HG02840 (cell line): ENCODE measurements at regions not wholly inside any gene's neighbourhood (a gene's known extent, or its start where the extent isn't known, plus 50 kb on each side); places are given as distances from the start of the nearest gene placed in this dataset.

Source experiments
- ATAC-seq: cut with Tn5 transposase; IDR thresholded peaks from one replicate; pipeline ENCODE4 v1.9.1; 2021; ENCODE audit warnings: mild to moderate bottlenecking, moderate library complexity, moderate number of reproducible peaks; ENCODE audit not compliant: unreplicated experiment, low FRiP score

DNA sequence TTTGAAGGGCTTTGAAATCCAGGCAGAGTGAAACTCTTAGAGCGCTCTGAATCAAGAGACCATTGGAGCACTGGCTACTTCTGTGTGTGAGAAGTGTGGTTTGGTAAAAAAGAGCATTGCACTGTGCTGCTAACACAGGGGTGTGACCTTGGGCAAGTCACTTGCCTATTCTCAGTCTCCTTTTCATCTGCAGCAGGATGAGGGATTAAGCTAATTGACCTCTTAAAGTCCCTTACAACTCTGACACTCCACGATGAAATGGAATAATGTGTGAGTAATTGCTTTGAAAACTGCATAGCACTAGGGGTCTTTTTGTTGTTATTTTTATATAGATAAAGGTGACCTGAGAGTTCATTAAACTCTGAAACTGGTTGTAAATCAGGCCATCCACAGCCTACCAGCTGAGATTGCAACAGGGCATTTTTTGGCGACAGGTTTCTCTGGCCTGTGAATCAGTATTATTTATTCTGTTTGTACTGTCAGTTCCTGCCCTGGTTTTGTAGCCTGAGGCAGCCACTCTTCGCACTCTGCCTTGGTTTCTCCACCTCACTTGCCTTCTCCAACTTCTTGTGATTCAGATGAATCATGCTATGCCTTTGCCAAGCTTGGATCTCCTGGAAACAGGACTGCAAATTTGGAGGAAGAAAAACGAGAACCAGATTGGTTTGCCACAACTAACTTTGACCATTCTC is 159.9 kb upstream of the PARP11 start:
- ATAC-seq: no peak

DNA sequence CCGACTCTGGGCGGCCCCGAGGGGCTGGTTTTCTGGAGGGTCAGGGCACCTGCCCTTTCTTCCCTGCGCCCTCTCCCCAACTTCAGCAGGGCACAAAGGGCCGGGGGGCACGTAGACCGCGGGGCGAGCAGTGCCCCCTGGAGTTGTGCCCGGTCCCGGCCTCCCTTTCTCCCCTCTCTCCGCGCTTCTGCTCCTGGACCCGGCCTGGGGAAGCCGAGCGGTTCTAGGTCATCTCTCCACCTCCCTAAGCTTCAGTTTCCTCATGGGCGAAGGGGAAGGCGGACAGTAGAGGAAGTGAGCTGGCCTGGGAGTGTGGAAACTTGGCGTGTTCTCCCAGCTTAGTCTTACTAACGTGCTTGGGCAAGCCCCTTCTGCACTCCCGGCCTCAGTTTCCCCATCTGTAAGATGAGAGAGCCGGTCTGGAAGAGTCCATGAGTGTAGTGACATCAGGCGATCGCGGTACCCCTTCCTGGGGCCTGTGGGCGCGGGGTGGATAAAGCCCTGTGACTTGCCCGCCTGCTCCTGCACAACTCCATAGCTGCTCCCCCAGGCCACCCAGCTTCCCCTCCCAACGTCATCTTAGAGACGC is 158.6 kb upstream of the PARP11 start:
- ATAC-seq: no peak

DNA sequence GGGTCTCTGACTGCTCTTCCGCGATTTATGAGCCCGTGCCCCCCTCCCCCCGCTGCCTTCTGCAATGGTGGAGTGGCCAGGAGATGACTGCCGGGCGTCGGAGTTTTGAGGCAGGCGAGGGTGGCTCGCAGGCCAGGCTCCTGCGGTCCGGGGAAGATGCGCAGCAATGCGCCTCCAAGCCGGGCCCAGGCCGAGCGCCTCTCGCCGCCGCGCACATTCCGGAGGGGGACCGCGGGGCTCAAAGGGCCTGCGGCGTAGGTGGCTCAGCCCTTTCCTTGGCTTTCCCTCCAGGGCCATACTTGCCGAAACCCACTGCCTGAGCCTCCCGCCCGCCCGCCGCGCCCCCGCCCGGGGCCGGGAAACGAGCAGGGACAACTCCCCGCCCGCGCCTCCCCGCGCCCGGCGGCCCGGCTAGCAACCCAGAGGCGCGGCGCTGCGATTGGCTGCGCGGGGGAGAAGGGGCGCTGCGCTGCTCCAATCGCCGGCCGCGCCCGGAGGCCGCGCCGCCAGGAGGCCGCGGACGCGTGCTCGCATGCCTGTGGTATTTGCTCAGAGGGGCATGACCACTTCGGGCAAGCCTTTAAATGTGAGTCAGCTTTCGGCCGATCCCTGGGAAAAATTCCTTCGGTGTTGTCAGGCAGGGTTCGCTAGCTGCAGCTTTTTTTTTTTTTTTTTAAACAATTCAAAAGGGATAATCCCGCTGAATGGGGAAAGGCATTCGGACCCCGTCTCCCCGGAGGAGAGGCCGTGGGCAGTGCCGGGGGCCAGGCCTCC is 157.9 kb upstream of the PARP11 start:
- no peak for ATAC-seq

DNA sequence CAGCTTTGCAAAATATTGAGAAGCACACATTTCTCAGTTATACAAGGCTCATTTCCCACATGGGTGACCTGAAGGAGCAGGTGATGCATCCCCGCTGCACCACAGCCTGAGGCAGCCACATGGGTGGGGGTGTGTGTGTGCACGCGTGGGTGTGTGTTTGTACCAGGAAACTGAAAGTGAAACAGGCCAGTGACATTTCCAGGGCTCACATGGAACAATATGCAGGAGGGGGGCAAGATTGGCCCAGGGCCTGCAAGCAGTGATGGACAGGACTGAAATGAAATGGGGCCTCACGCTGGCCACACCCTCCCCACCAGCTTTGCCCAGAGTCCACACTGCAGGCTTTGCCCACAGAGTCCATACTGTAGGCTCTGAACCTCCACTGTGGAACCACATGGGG is 154.2 kb upstream of the PARP11 start:
- no peak for ATAC-seq

DNA sequence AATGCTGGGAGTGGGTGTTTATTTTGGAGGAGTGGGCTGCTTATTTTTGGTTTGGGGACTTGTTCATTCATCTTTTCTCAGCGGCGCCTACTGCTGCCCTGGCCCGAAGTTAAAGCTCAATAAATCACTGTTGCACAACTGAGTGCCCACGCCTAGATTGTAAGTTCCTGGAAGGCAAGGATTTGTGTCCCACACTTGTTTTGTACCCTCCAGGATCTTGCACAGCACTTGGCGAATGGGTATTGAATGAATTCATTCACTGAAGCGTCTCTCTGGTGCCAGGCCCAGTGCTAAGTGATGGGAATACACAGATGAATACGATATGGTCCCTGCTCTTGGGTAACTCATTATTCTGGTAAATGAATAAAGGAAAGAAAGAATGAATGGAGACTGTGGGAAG is 153.3 kb upstream of the PARP11 start:
- no peak for ATAC-seq

DNA sequence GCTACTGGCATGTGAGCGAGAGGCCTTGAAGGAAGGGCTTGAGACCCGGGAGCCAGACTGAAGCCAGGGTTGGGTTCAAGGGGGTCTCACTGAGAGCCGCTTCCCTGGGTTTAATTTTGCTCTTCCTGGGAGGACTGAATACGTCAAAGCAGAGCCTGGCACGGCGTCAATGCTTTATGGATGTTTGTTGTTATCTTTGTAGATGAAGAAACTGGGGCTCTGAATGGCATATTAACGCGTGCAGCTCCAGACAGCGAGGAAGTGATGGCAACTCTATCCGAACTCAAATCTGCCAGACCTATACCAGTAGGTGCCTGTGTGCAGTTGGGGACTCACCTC is 152.8 kb upstream of the PARP11 start:
- ATAC-seq: no peak

DNA sequence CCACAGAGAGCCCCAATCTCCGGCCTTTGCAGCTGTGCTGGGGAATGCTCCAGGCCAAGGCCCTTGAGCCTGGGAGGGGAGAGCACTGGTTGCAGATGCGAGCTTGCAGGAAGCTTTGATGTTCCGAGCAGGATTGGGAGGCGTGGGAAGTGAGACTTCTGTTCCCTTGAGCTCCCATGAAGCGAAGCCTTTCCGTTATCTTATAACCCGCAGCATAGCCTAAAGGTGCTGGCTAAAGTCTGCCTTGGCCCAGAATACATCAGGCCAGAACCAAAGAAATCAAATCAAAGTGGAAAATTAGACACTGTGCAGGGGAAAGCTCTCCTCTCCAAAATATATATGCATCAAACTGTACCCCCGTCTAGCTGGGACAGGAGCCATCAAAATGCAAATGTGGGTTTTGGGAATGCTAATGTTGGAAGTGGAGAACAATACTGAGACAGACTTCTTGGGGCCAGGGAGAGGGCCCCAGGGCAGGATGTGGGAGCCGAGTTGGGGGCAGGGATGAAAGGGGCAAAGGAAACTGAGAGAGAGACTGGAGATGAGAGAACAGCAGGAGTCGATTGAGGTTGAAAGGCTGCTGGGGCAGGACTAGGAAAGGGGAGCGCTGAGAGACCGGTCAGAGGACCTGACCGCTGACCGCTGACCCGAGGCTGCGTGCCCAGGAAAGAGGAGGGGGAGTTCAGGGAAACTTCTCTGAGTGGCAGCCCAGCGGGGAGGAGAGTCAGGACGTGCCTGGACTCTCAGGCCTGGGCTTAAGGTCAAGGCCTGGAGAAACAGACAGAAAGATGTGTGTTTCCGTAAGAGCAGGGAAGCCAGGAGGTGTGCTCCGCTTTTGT is 152.2 kb upstream of the PARP11 start:
- ATAC-seq: no peak

DNA sequence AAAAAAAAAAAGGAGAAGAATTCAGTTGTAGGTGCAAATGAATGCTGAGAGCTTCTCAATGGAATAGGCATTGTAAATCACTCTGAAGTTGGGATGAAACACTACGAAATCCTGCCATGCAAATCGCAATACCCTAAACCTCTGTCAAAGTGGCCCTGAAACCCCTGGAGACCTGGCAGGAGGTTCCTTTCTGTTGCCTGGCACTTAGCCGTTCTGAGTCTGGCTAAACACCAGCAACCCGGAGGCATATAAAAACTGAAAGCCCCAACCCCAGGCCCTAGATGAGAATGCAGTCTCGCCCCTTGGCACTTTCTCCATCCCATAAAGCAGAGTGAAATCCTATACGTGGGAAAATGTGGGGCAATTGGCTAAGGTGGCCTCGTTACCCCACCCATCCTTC is 151.5 kb upstream of the PARP11 start:
- no peak for ATAC-seq

DNA sequence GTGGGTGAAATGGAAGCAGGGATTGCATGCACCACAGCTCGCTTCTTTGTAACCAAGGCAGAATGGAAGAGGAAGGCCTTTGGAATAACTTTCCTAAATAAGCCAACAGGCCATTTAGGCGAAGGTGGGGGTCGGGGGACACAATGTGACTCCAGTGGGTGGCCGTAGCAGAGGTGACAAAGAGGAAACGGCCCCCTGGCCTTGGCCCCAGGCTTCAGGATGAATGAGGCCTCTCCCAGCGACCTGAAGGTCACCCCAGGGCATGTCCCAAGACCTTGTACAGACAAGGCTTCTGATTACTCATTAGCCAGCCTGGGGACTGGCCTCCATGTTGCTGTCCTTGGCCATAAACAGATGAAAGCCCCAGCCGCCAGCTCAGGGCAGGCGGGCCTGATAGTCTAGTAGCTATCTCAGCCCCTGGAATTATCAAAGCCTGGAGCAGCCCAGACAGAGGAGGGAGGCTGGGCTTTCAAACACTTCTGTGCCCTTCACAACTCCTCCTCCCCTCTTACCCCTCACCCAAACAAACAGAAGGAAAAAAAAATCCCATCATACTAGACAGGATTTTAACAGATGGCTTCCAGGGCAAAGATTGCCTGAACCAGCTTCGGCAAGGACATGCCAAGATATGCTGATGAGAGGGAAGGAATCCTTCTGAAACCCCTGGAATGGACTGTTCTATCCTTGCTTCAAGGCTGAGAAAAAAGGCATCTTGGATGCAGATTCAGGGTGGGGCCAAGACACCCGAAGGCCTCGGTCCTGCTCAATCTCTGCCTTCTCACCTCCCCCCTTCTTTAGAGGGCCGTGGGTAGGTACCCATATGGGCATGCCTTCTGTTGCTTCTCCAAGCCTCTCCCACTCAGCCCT is 142.3 kb upstream of the PARP11 start:
- ATAC-seq: no peak

DNA sequence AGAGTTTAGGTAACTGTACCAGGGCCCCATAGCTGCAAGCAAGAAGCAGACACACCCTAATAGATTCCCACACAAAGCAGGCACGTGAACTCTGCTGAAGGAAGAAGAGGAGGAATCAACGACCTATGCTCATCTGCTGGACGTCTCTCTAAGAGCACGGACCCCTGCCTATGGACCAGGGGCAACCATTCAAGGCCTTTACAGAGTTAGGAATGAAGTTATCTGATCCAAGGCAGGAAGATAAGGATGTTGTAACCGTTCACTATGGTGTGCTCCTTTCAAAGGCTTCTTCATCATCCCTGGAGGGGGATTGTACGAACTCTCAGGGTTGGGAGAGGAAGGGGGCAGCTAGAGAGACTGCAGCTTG is 141.6 kb upstream of the PARP11 start:
- no peak for ATAC-seq

DNA sequence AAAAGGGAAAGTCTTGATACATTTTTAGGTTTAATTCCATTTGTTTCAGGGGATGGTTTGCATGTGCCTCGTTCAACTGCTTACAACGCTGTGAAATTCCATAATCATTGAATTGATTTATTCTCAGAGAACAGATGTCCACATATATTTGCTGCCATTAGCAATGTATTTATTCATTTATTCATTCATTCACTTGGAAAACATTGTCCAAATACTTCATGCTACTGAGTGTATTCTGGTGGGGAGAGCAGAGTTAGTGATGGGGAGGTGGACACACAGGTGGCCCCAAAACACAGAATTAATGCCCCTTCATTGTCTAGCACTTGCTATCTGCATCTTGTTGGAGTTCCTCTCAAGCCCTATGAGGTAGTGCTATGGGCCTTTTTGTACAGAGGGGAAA is 141.2 kb upstream of the PARP11 start:
- no peak for ATAC-seq

DNA sequence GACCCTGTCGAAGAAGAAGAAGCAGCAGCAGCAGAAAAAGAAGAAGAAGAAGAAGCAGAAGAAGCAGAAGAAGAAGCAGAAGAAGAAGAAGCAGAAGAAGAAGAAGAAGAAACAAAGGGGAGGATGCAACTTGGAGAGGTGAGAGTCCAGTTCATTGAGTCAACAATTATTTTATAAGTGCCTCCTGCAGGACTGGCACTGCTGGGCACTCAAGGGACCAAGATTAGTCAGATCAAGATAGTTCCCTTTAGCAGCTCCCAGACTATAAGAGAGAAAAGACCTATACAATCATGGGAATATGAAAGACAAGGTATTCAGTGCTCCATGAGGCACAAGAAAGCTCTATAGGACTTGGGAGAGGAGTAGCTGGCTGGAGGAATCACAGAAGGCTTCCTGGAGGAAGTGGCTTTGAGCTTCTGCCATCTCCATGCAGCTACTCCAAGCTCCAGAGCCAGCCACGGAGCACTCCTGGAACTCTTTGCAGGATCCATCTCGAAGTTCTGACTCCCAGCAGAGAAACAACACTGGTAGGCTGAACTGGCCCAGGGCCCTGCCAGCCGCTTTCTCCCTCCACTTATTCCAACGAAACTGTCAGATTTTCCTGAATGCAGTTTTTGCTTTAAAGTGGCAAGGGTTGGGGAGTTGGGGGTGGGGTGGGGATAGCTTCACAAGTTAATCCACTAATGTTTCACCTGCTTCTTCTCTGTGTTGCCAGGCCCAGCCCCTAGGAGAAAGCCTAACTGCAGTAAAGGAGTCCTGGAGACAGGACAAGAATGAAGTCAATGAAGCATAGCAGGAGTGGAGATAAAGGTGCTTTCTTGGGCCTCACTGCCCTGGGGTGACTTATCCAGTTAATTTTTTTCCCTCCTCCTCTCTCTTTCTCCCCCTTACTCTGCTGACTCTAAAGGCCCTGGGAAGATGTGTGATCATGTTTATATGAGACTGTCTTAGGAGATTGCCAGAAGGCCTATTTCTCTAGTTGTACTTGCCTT is 140.1 kb upstream of the PARP11 start:
- ATAC-seq: no peak

DNA sequence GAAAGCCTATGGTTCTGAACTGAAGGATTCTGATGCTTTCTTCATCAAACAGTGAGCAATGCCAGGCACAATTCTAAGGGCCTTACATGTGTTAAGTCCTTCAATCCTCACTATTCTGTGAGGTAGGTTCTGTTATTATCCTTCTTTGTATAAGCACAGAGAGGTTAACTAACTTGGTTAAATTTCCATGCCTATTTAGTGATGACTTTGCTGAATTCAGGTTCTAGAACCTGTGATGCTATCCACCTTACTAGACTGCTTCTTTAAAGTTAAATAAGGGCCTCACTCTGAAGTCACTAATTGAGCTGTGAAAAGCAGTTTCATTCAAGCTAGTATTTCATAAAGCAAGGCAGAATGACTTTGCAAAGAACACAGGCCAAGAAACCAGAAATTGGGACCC is 138.9 kb upstream of the PARP11 start:
- no peak for ATAC-seq

DNA sequence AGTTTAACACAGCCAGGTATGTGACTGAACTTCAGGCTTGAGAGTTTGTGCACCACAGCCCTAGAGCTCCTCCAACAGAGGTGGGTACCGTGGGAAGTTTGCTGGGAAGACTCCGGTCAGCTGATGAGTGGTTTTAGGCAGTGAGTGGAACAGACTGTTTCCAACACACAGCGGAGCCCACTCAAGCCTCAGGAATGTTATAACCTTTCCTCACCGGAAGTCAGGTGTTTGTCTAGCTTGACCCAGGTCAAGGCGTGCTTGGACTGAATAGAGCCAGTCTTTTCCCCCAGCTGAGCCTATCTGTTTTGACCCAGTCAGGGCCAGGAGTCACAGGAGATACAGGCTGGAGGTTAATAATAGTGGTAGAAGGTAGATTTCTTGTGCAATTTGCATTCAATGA is 138.4 kb upstream of the PARP11 start:
- ATAC-seq: no peak

DNA sequence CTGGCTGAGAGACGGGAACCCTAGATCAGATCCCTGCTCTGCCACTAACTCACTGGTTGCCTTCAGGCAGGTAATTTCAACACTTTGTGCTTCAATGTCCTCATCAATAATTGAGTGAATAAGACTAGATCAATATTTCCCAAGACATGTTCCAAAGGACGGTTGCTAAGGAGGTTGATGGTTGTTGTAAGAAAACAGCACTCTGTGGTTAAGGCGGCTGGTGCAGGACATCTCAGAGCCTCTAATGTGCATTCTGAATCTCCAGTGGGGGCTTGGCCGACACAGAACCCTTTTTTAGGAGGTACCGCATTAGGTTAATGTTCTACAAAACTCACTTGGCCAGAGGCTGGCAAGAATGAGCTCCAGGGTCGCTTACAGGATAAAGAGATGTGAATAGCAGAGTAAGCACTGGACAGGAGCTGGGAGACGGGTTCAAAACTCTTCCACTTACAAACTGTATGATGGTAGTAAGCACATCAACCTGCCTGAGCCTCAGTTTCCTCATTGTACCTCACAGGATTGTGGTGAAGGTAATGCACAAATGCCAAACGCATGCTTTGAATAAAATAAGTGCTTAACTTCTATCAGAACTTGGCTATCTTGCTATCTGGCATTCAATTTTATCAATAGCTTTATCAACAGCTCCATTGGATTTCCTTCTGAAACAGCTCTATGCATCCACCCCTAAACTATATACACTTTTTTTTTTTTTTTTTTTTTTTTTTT is 136.9 kb upstream of the PARP11 start:
- ATAC-seq: no peak

DNA sequence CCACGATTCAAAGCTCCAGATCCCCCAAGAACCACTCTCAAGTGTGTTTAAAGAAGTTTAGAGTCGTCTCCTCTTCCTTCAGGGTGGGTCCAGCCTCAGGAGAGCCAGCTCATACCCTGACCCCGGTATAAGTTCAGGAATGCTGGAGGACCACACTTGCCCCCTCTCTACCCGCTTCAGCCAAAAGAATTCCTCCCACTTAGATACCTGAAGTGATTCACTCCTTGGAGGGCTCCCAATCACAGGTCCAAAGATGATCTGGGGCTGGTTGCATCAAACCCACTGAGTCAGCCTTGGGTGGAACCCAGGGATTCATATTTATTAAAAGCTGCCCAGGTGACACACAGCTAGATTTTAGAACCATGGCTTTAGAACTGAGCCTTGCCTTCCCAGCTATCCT is 133.5 kb upstream of the PARP11 start:
- ATAC-seq: no peak

DNA sequence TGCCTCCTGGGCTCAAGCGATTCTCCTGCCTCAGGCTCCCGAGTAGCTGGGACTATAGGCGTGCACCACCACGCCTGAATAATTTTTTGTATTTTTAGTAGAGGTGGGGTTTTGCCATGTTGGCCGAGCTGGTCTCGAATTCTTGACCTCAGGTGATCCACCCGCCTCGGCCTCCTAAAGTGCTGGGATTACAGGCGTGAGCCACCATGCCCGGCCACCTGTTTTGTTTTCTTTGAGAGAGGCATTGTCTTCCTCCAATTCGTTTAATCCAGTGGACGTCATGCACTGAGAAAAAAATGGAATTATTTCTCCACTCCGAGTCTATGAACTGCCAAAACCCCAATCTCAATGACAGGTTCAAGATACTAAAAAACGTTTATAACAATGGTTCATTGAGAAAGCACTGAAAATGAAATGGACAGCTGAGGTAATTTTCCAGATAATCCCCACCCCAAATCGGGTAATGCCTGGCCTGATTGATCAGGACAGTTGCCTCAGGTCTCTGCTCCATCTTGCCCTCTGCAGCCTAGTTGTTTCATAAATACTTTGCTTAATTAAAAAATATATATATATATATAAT is 132.7 kb upstream of the PARP11 start:
- no peak for ATAC-seq

DNA sequence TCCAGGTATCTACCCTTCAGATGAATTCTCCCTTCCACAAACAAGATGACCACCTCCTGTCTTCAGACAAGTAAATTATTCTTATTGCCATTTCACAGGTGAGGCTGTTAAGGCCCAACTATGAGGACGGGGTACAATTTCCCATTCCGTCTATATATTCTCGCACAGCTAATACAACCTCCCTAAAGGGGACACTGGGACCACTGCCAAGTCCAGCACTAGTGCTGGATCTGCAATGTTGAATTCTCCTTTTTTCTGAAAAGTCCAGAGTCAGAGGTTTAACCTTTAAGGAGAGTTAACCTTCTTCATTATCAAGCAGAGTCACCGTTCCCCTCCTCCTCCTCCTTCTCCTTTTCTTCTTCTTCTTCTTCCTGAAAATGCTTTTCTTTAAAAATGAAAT is 130.4 kb upstream of the PARP11 start:
- ATAC-seq: no peak
